Stimulated activated CD8-positive, alpha-beta memory T cell treated with anti-CD3 and anti-CD28 coated beads, Interleukin-15, amount 100 ng/mL, for 24 hours (primary cell): ENCODE measurements at regions not wholly inside any gene's neighbourhood (a gene's known extent, or its start where the extent isn't known, plus 50 kb on each side); places are given as distances from the start of the nearest gene placed in this dataset.

ENCODE experiments used
- DNase-seq: peaks from one replicate; pipeline ENCODE4 v3.0.0-alpha.2; 2020; ENCODE audit warnings: low read depth

GRCh38 chr6:14254505-14254904 is 136.9 kb downstream of the CD83 start:
- DNase-seq = no peak

- DNase-seq = no peak
Measured at GRCh38 chr6:14255916-14256315, 138.3 kb downstream of the CD83 start.

- DNase-seq = no peak
Measured at GRCh38 chr6:14258117-14258516, 140.5 kb downstream of the CD83 start.

GRCh38 chr6:14258695-14259593 is 141.4 kb downstream of the CD83 start:
- no peak for DNase-seq

- DNase-seq = no peak
Measured at GRCh38 chr6:14259594-14260152, 142.1 kb downstream of the CD83 start.

GRCh38 chr6:14260839-14261238 is 143.3 kb downstream of the CD83 start:
- no peak for DNase-seq

- DNase-seq = no peak
Measured at GRCh38 chr6:14263881-14264424, 146.4 kb downstream of the CD83 start.

GRCh38 chr6:14265049-14266021 is 147.8 kb downstream of the CD83 start:
- no peak for DNase-seq

GRCh38 chr6:14266266-14266665 is 148.7 kb downstream of the CD83 start:
- no peak for DNase-seq

GRCh38 chr6:14267885-14268660 is 150.5 kb downstream of the CD83 start:
- DNase-seq = no peak

GRCh38 chr6:14269436-14269835 is 151.9 kb downstream of the CD83 start:
- DNase-seq = no peak

GRCh38 chr6:14270142-14270893 is 152.7 kb downstream of the CD83 start:
- DNase-seq = no peak

GRCh38 chr6:14270925-14271788 is 153.6 kb downstream of the CD83 start:
- DNase-seq = no peak

GRCh38 chr6:14271789-14272736 is 154.5 kb downstream of the CD83 start:
- DNase-seq = no peak

- DNase-seq = no peak
Measured at GRCh38 chr6:14272737-14273085, 155.1 kb downstream of the CD83 start.

- DNase-seq = no peak
Measured at GRCh38 chr6:14273191-14273590, 155.6 kb downstream of the CD83 start.

GRCh38 chr6:14274016-14274415 is 156.4 kb downstream of the CD83 start:
- DNase-seq = no peak
